H1 (cell line): ENCODE measurements at regions not wholly inside any gene's neighbourhood (a gene's known extent, or its start where the extent isn't known, plus 50 kb on each side); places are given as distances from the start of the nearest gene placed in this dataset.

ENCODE experiments used
- CTCF ChIA-PET: fragments of 300-600 bp; sonication (Branson Sonifier 250); formaldehyde crosslinking; loops from one replicate; lab custom pipeline; 2021; ENCODE audit not compliant: partially characterized antibody; lab: Charles Lee
- POLR2A ChIA-PET: fragments of 300-600 bp; sonication (Branson Sonifier 250); formaldehyde crosslinking; loops from one replicate; lab custom pipeline; 2021; ENCODE audit warnings: inconsistent platforms; ENCODE audit not compliant: partially characterized antibody; lab: Charles Lee
- DNase-seq, 2 experiments: peaks; one replicate each; pipeline versions ENCODE4 v3.0.0 to v3.0.0-alpha.2; 2010 to 2022; ENCODE audit warnings: low spot score in 2 of 2, low read depth in 1 of 2, mixed read lengths in 1 of 2
- FAIRE-seq: peaks from 2 replicates; lab custom pipeline; 2011; peaks lifted over from hg19 to GRCh38; lab: Jason Lieb, UNC
- H2AFZ ChIP-seq: 2 replicates; pipeline ENCODE4 v1.8.1; 2012; ENCODE audit warnings: low read length, inconsistent platforms
- H2AK5ac ChIP-seq: 2 replicates; pipeline ENCODE4 v1.6.1; 2013; ENCODE audit warnings: low read depth, low read length
- H2BK120ac ChIP-seq: replicated peaks from 2 replicates; pipeline ENCODE3; 2013; ENCODE audit warnings: low read depth, low read length, inconsistent platforms
- H2BK12ac ChIP-seq: 2 replicates; pipeline ENCODE4 v1.6.1; 2013; ENCODE audit warnings: low read depth, low read length
- H2BK15ac ChIP-seq: 2 replicates; pipeline ENCODE4 v1.6.1; 2013; ENCODE audit warnings: low read length
- H2BK20ac ChIP-seq: 2 replicates; pipeline ENCODE4 v1.6.1; 2013; ENCODE audit warnings: low read length
- H2BK5ac ChIP-seq: 2 replicates; pipeline ENCODE4 v1.6.1; 2013; ENCODE audit warnings: low read depth, low read length
- H3K14ac ChIP-seq: 2 replicates; pipeline ENCODE4 v1.6.1; 2013; ENCODE audit warnings: inconsistent platforms; ENCODE audit not compliant: insufficient read length
- H3K18ac ChIP-seq: 2 replicates; pipeline ENCODE4 v1.6.1; 2013; ENCODE audit warnings: low read length; ENCODE audit errors: extremely low read depth
- H3K23ac ChIP-seq: 2 replicates; pipeline ENCODE4 v1.6.1; 2013; ENCODE audit warnings: inconsistent platforms; ENCODE audit not compliant: insufficient read length
- H3K23me2 ChIP-seq: 2 replicates; pipeline ENCODE4 v1.6.1; 2013; ENCODE audit warnings: low read depth, low read length
- H3K27ac ChIP-seq: 2 replicates; pipeline ENCODE4 v1.6.1; 2011; ENCODE audit warnings: low read depth, low read length, inconsistent platforms
- H3K27me3 ChIP-seq, 4 experiments: replicated peaks in 1 of 4; 1 replicate in 1 of 4; 2 replicates in 3 of 4; pipeline versions ENCODE4 v1.6.1 to v1.8.1; 2011 to 2013; ENCODE audit warnings: low read length in 3 of 4, mild to moderate bottlenecking in 3 of 4, inconsistent platforms in 2 of 4, mixed read lengths in 2 of 4, moderate library complexity in 1 of 4; ENCODE audit not compliant: control insufficient read depth in 3 of 4, insufficient read depth in 3 of 4; ENCODE audit errors: extremely low read depth in 1 of 4
- H3K36me3 ChIP-seq, 4 experiments: 2 replicates each; pipeline versions ENCODE4 v1.6.1 to v1.8.1; 2011 to 2013; ENCODE audit warnings: mild to moderate bottlenecking in 4 of 4, low read length in 3 of 4, moderate library complexity in 2 of 4, control low read depth in 1 of 4, inconsistent platforms in 1 of 4; ENCODE audit not compliant: insufficient read depth in 4 of 4, control insufficient read depth in 2 of 4
- H3K4ac ChIP-seq: replicated peaks from 2 replicates; pipeline ENCODE3; 2013; ENCODE audit warnings: low read length, low read depth, mixed read lengths, inconsistent platforms; ENCODE audit not compliant: insufficient read length
- H3K4me1 ChIP-seq, 4 experiments: replicated peaks in 1 of 4; 1 replicate in 1 of 4; 2 replicates in 3 of 4; pipeline versions ENCODE4 v1.6.1 to v1.8.1; 2011 to 2013; ENCODE audit warnings: low read length in 3 of 4, inconsistent platforms in 2 of 4, mixed read lengths in 1 of 4; ENCODE audit not compliant: insufficient read depth in 4 of 4, control insufficient read depth in 3 of 4
- H3K4me2 ChIP-seq, 2 experiments: 2 replicates each; pipeline versions ENCODE4 v1.6.1 to v1.8.1; 2011 to 2013; ENCODE audit warnings: low read depth in 2 of 2, low read length in 2 of 2, control low read depth in 1 of 2, inconsistent platforms in 1 of 2, mild to moderate bottlenecking in 1 of 2; ENCODE audit not compliant: insufficient read depth in 1 of 2
- H3K4me3 ChIP-seq, 4 experiments: fragments of 200-600, 300-600 bp in 1 of 4; sonication (generic), shearing (Covaris generic), sonication (Bioruptor Twin) in 1 of 4; 2 replicates each; pipeline versions ENCODE4 v1.5.1 to v1.8.1; 2011 to 2016; ENCODE audit warnings: low read length in 4 of 4, low read depth in 3 of 4, control low read depth in 2 of 4, inconsistent platforms in 2 of 4, mild to moderate bottlenecking in 2 of 4, mixed read lengths in 1 of 4, moderate library complexity in 1 of 4; ENCODE audit not compliant: insufficient read depth in 2 of 4; ENCODE audit errors: extremely low read depth in 1 of 4
- H3K56ac ChIP-seq: replicated peaks from 2 replicates; pipeline ENCODE3; 2013; ENCODE audit warnings: low read depth, mild to moderate bottlenecking, mixed read lengths, low read length, inconsistent platforms; ENCODE audit not compliant: insufficient read length
- H3K79me1 ChIP-seq: 2 replicates; pipeline ENCODE4 v1.6.1; 2013; ENCODE audit warnings: low read depth, low read length, control low read depth
- H3K79me2 ChIP-seq, 2 experiments: 2 replicates each; pipeline versions ENCODE4 v1.6.1 to v1.8.1; 2012 to 2013; ENCODE audit warnings: low read length in 2 of 2, mild to moderate bottlenecking in 2 of 2, inconsistent platforms in 1 of 2; ENCODE audit not compliant: insufficient read depth in 2 of 2, control insufficient read depth in 1 of 2
- H3K9ac ChIP-seq, 4 experiments: replicated peaks in 1 of 4; 1 replicate in 1 of 4; 2 replicates in 3 of 4; pipeline versions ENCODE4 v1.6.1 to v1.8.1; 2011 to 2013; ENCODE audit warnings: low read depth in 3 of 4, low read length in 3 of 4, control low read depth in 2 of 4, mild to moderate bottlenecking in 2 of 4, moderate library complexity in 2 of 4, inconsistent platforms in 1 of 4; ENCODE audit errors: extremely low read depth in 1 of 4
- H3K9me3 ChIP-seq, 2 experiments: 2 replicates each; pipeline versions ENCODE4 v1.6.1 to v1.8.1; 2012 to 2013; ENCODE audit warnings: mild to moderate bottlenecking in 2 of 2, moderate library complexity in 2 of 2, control low read depth in 1 of 2, inconsistent platforms in 1 of 2, low read depth in 1 of 2, low read length in 1 of 2, mixed read lengths in 1 of 2; ENCODE audit not compliant: insufficient read depth in 2 of 2
- H4K20me1 ChIP-seq, 2 experiments: replicated peaks in 1 of 2; 2 replicates each; pipeline versions ENCODE3 to v1.8.1; 2011 to 2013; ENCODE audit warnings: inconsistent platforms in 2 of 2, low read length in 2 of 2, mild to moderate bottlenecking in 1 of 2; ENCODE audit not compliant: insufficient read depth in 2 of 2, control insufficient read depth in 1 of 2
- H4K5ac ChIP-seq: 2 replicates; pipeline ENCODE4 v1.6.1; 2013; ENCODE audit warnings: low read length, low read depth, mixed read lengths, inconsistent platforms; ENCODE audit not compliant: insufficient read length
- H4K8ac ChIP-seq: 2 replicates; pipeline ENCODE4 v1.8.0; 2013; ENCODE audit warnings: mild to moderate bottlenecking, moderate library complexity, low read length, inconsistent platforms; ENCODE audit not compliant: insufficient read depth; ENCODE audit errors: extremely low read depth
- H4K91ac ChIP-seq: replicated peaks from 2 replicates; pipeline ENCODE3; 2013; ENCODE audit warnings: low read length, mixed read lengths, inconsistent platforms; ENCODE audit not compliant: insufficient read length
- ASH2L ChIP-seq: fragments of 200-600, 300-600 bp; sonication (generic); IDR thresholded peaks from one replicate; pipeline ENCODE4 v1.7.1; 2017; ENCODE audit warnings: low read length
- BACH1 ChIP-seq: IDR thresholded peaks from 2 replicates; pipeline ENCODE4 v1.6.1; 2012; ENCODE audit warnings: low read length, improper control_type of control experiment
- BCL11A ChIP-seq, 2 experiments: IDR thresholded peaks; one replicate each; pipeline ENCODE4 v1.6.1; 2011; ENCODE audit warnings: low read depth in 2 of 2, low read length in 2 of 2, mild to moderate bottlenecking in 2 of 2
- CHD2 ChIP-seq: IDR thresholded peaks from 2 replicates; pipeline ENCODE4 v1.6.1; 2012; ENCODE audit warnings: low read length, improper control_type of control experiment
- CREB1 ChIP-seq: IDR thresholded peaks from 2 replicates; pipeline ENCODE4 v1.6.1; 2012; ENCODE audit warnings: inconsistent platforms
- FOSL1 ChIP-seq: IDR thresholded peaks from 2 replicates; pipeline ENCODE4 v1.6.1; 2011; ENCODE audit warnings: mild to moderate bottlenecking, low read depth, low read length, moderate library complexity; ENCODE audit not compliant: insufficient read depth
- JUND ChIP-seq: IDR thresholded peaks from 2 replicates; pipeline ENCODE4 v1.6.1; 2011; ENCODE audit warnings: mild to moderate bottlenecking, improper control_type of control experiment, low read length
- KDM5A ChIP-seq: fragments of 200-600 bp; IDR thresholded peaks from 2 replicates; pipeline ENCODE4 v1.7.1; 2012; ENCODE audit warnings: mild to moderate bottlenecking, low read length, inconsistent platforms, mixed read lengths
- MAFK ChIP-seq: IDR thresholded peaks from 2 replicates; pipeline ENCODE4 v1.6.1; 2012; ENCODE audit warnings: low read depth, mild to moderate bottlenecking, improper control_type of control experiment, low read length
- POLR2A ChIP-seq, 2 experiments: IDR thresholded peaks; 1 replicate in 1 of 2; 2 replicates in 1 of 2; pipeline ENCODE4 v1.6.1; 2011; ENCODE audit warnings: low read depth in 2 of 2, low read length in 2 of 2, mild to moderate bottlenecking in 2 of 2; ENCODE audit errors: control extremely low read depth in 1 of 2
- SIN3A ChIP-seq, 2 experiments: IDR thresholded peaks in 1 of 2; conservative IDR thresholded peaks in 1 of 2; 2 replicates each; pipeline ENCODE4 v1.6.1; 2011 to 2012; ENCODE audit warnings: low read length in 2 of 2, improper control_type of control experiment in 1 of 2, low read depth in 1 of 2, mild to moderate bottlenecking in 1 of 2
- SRF ChIP-seq: IDR thresholded peaks from 2 replicates; pipeline ENCODE4 v1.6.1; 2011; ENCODE audit warnings: mild to moderate bottlenecking, low read depth, low read length, moderate library complexity
- TEAD4 ChIP-seq: IDR thresholded peaks from 2 replicates; pipeline ENCODE4 v1.6.1; 2012; ENCODE audit warnings: low read depth, low read length, inconsistent platforms, mixed read lengths
- YY1 ChIP-seq: IDR thresholded peaks from 2 replicates; pipeline ENCODE4 v1.6.1; 2011; ENCODE audit warnings: low read depth, mild to moderate bottlenecking, low read length
- WGBS, 2 experiments: shearing (Covaris generic) in 1 of 2; methylation state at CpG; one replicate each; pipeline versions ENCODE4 v1.1.6 to v1.1.7; 2013 to 2015; ENCODE audit warnings: low lambda C conversion rate in 2 of 2, mixed read lengths in 2 of 2, inconsistent platforms in 1 of 2, low coverage in 1 of 2, missing lambda C conversion rate in 1 of 2; ENCODE audit not compliant: insufficient replicate concordance in 2 of 2, insufficient coverage in 1 of 2, insufficient read length in 1 of 2; ENCODE audit errors: extremely low coverage in 1 of 2, missing lambda C conversion rate in 1 of 2; 5-methylcytosine and 5-hydroxymethylcytosine counted together
- TF ChIP-seq, protein P1 (sequence below), 3 experiments: IDR thresholded peaks; 1 replicate in 2 of 3; 2 replicates in 1 of 3; pipeline versions ENCODE4 v1.5.1 to v1.6.1; 2011; ENCODE audit warnings: low read length in 3 of 3, mild to moderate bottlenecking in 3 of 3, inconsistent platforms in 2 of 3, low read depth in 1 of 3, moderate library complexity in 1 of 3; ENCODE audit not compliant: insufficient read depth in 1 of 3; ENCODE audit errors: control extremely low read depth in 1 of 3

DNA sequence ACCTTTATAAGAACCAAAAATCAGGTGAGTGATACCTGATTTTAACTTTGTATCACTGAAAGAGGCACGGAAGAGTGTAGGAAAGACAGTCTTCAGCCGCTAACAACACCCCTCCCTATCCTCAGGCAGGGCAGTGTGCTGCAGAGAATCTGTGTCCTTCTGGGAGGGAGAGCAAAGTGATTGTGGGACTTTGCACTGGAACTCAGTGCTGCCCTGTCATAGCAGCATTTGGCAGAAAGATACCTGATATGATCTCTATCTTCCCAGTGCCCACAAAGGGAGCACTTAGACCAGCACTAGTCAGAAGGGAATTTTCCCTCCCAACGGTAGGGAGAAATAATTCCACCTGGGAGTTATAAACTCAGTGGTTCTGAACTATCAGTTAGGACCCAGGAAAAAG is 139.0 kb downstream of the FMR1NB start:
- Histone ChIP-seq H3K14ac (no peak overlapping the region), H2AK5ac (no peak overlapping the region), H3K9ac (no peak overlapping the region), H2BK20ac (no peak overlapping the region), H3K27ac (no peak overlapping the region), H3K79me1 (no peaks in the 10 kb centered on the region), H4K20me1 (no peaks in the 10 kb centered on the region), H2AFZ (no peak overlapping the region), H3K27me3 (no peaks in the 10 kb centered on the region), H2BK5ac (no peak overlapping the region), H3K23ac (no peak overlapping the region), H4K91ac (no peak overlapping the region), H3K36me3 (no peaks in the 10 kb centered on the region), H3K4me1 (no peaks in the 10 kb centered on the region), H3K18ac (no peak overlapping the region), H2BK120ac (no peak overlapping the region), H2BK15ac (no peak overlapping the region), H3K56ac (no peak overlapping the region), H3K79me2 (no peaks in the 10 kb centered on the region), H3K4me2 (no peak overlapping the region), H4K5ac (no peak overlapping the region), H3K9me3 (no peaks in the 10 kb centered on the region), H3K4me3 (no peak overlapping the region), H4K8ac (no peak overlapping the region), H3K4ac (no peak overlapping the region), H2BK12ac (no peak overlapping the region), H3K23me2 (no peaks in the 10 kb centered on the region)
- FAIRE-seq, result no peak
- DNase-seq, result no peak
- POLR2A ChIA-PET, result no interaction called here
- WGBS, 2 experiments, result 83% methylated on average over 2 of the region's 3 CpGs; no CpG with 5 or more reads in 1 of the 2 experiments
- CTCF ChIA-PET, result no interaction called here
- no peak for TF ChIP-seq MAFK
- no peak for TF ChIP-seq KDM5A
- no peak for TF ChIP-seq CREB1
- no peak for TF ChIP-seq CHD2
- TF ChIP-seq JUND, result no peak
- no peak for TF ChIP-seq SIN3A (conservative IDR thresholded peaks at IDR 0.05 in 1 of 2, IDR thresholded peaks at IDR 0.05 in 1 of 2; ENCODE audit: low read depth in 1 of 2, low read length in 2 of 2)
- TF ChIP-seq FOSL1, result no peak
- no peak for TF ChIP-seq YY1
- no peak for TF ChIP-seq ASH2L
- no peak for TF ChIP-seq BACH1
- TF ChIP-seq TEAD4, result no peak
- TF ChIP-seq, protein P1, sequence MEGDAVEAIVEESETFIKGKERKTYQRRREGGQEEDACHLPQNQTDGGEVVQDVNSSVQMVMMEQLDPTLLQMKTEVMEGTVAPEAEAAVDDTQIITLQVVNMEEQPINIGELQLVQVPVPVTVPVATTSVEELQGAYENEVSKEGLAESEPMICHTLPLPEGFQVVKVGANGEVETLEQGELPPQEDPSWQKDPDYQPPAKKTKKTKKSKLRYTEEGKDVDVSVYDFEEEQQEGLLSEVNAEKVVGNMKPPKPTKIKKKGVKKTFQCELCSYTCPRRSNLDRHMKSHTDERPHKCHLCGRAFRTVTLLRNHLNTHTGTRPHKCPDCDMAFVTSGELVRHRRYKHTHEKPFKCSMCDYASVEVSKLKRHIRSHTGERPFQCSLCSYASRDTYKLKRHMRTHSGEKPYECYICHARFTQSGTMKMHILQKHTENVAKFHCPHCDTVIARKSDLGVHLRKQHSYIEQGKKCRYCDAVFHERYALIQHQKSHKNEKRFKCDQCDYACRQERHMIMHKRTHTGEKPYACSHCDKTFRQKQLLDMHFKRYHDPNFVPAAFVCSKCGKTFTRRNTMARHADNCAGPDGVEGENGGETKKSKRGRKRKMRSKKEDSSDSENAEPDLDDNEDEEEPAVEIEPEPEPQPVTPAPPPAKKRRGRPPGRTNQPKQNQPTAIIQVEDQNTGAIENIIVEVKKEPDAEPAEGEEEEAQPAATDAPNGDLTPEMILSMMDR (IDR thresholded peaks at IDR 0.05; ENCODE audit: control extremely low read depth in 1 of 3, insufficient read depth in 1 of 3, low read depth in 1 of 3, low read length in 3 of 3), result no peak
- TF ChIP-seq POLR2A (IDR thresholded peaks at IDR 0.05; ENCODE audit: control extremely low read depth in 1 of 2, low read depth in 2 of 2, low read length in 2 of 2), result no peak
- no peak for TF ChIP-seq SRF
- TF ChIP-seq BCL11A (IDR thresholded peaks at IDR 0.05; ENCODE audit: low read depth in 2 of 2, low read length in 2 of 2), result no peak
